ENCODE measurements at regions not wholly inside any gene's neighbourhood (a gene's known extent, or its start where the extent isn't known, plus 50 kb on each side); places are given as distances from the start of the nearest gene placed in this dataset.

GRCh38 chr11:46223252-46223513 is 54.3 kb upstream of the CREB3L1 start:
- ChIA-PET POLR2A (no interaction called here), CTCF (interaction anchor here (1.6 kb wide), 1 partner anchor 16 kb away, joined by 4 read pairs; no protein-coding TSS in a partner anchor)
- DNase-seq (ENCODE audit: extremely low spot score) = no peak
- no peak for TF ChIP-seq CTCF (IDR thresholded peaks at IDR 0.05; ENCODE audit: control extremely low read depth, extremely low read depth, low read depth, missing control alignments)

GRCh38 chr11:46222490-46223251 is 54.8 kb upstream of the CREB3L1 start:
- ChIA-PET POLR2A (no interaction called here), CTCF (interaction anchor here (1.0 to 1.6 kb wide), 2 partner anchors 17 to 123 kb away, joined by 3 to 4 read pairs; no protein-coding TSS in a partner anchor)

GRCh38 chr11:46220313-46220712 is 57.1 kb upstream of the CREB3L1 start:
- TF ChIP-seq CTCF (IDR thresholded peaks at IDR 0.05; ENCODE audit: control extremely low read depth, extremely low read depth, low read depth, missing control alignments) = no peak
- CTCF ChIA-PET = interaction anchor here (1.2 kb wide), 1 partner anchor 255 kb away, joined by 3 read pairs; no protein-coding TSS in a partner anchor
- DNase-seq (ENCODE audit: extremely low spot score) = no peak
- POLR2A ChIA-PET = no interaction called here

More at GRCh38 chr11:46222490-46223251, 54.8 kb upstream of the CREB3L1 start:
- TF ChIP-seq CTCF (IDR thresholded peaks at IDR 0.05; ENCODE audit: control extremely low read depth, extremely low read depth, low read depth, missing control alignments) = no peak
- no peak for DNase-seq (ENCODE audit: extremely low spot score)

GRCh38 chr11:46216765-46217089 is 60.7 kb upstream of the CREB3L1 start:
- ChIA-PET POLR2A (no interaction called here), CTCF (interaction anchor here (3.2 kb wide), 1 partner anchor 22 kb away, joined by 13 read pairs; no protein-coding TSS in a partner anchor)
- no peak for TF ChIP-seq CTCF (IDR thresholded peaks at IDR 0.05; ENCODE audit: control extremely low read depth, extremely low read depth, low read depth, missing control alignments)
- no peak for DNase-seq (ENCODE audit: extremely low spot score)

- DNase-seq (ENCODE audit: extremely low spot score) = peak; percentile 31
- ChIA-PET POLR2A (no interaction called here), CTCF (interaction anchor here (1.4 to 3.2 kb wide), 2 partner anchors 23 to 36 kb away, joined by 3 to 13 read pairs; no protein-coding TSS in a partner anchor)
- TF ChIP-seq CTCF (IDR thresholded peaks at IDR 0.05; ENCODE audit: control extremely low read depth, extremely low read depth, low read depth, missing control alignments) = no peak
Measured at GRCh38 chr11:46216019-46216764, 61.3 kb upstream of the CREB3L1 start.

GRCh38 chr11:46215208-46215931 is 62.1 kb upstream of the CREB3L1 start:
- CTCF ChIA-PET = interaction anchor here (1.4 kb wide), 1 partner anchor 36 kb away, joined by 3 read pairs; no protein-coding TSS in a partner anchor

More at GRCh38 chr11:46215208-46215931, 62.1 kb upstream of the CREB3L1 start:
- no peak for DNase-seq (ENCODE audit: extremely low spot score)
- POLR2A ChIA-PET = interaction anchor here (0.7 kb wide), 1 partner anchor 16 kb away, joined by 4 read pairs; no protein-coding TSS in a partner anchor
- no peak for TF ChIP-seq CTCF (IDR thresholded peaks at IDR 0.05; ENCODE audit: control extremely low read depth, extremely low read depth, low read depth, missing control alignments)

All from GM10248 (cell line).